ENCODE measurements at regions not wholly inside any gene's neighbourhood (a gene's known extent, or its start where the extent isn't known, plus 50 kb on each side); places are given as distances from the start of the nearest gene placed in this dataset.

DNA sequence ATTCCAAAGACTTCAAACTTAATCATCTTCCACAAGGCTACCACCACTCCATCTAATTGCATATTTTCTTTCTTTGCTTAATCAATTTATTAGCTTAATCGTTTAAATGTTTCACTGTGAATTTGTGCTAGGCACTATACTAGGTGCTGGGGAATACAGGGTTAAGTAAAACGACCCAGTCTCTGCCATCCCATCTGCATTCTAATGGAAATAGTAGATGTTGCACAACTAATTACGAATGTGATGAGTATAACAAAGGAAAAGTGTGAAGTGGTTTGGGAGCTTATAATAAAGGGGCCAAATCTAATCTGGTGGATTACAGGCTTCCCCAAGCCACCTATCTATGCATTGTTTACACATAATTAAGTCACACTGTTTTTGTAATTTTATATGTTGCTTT, 147.1 kb downstream of the FAM181B start:
- no peak overlapping the region for H3K4me3 ChIP-seq
- 53 to 54% methylated on average over 3 of the region's 3 CpGs for WGBS, 2 donors

DNA sequence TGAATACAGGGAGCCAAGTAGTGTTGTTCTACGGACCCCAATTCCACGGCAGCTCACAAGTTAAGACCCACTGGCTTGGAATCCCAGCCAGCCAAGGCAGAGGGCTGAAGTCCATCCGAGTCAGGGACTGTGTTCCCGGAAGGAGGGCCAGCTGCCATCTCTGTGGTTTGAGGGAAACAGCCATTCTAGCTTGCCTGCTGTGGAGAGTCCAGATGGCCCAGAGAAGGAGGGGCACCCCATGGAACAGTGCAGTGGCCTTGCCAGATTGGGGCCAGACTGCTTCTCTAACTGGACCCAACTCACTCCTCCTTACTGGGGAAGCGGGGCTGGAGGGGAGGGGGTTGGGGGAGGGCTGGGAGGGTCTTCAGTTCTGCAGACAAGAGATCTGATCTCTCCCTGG, 156.4 kb downstream of the FAM181B start:
- Histone ChIP-seq H3K27ac (no peak overlapping the region), H3K36me3 (no peaks in the 10 kb centered on the region), H3K9me3 (no peaks in the 10 kb centered on the region), H3K4me1 (no peaks in the 10 kb centered on the region), H3K4me3 (no peak overlapping the region), H3K27me3 (no peaks in the 10 kb centered on the region)
- WGBS, 2 donors: 88 to 100% methylated on average over 1 to 5 of the region's 5 CpGs
- ATAC-seq (ENCODE audit: low FRiP score in 2 of 2) (peak in 1 of 2 donors; percentile 57), DNase-seq (no peak)
- TF ChIP-seq, protein P1, sequence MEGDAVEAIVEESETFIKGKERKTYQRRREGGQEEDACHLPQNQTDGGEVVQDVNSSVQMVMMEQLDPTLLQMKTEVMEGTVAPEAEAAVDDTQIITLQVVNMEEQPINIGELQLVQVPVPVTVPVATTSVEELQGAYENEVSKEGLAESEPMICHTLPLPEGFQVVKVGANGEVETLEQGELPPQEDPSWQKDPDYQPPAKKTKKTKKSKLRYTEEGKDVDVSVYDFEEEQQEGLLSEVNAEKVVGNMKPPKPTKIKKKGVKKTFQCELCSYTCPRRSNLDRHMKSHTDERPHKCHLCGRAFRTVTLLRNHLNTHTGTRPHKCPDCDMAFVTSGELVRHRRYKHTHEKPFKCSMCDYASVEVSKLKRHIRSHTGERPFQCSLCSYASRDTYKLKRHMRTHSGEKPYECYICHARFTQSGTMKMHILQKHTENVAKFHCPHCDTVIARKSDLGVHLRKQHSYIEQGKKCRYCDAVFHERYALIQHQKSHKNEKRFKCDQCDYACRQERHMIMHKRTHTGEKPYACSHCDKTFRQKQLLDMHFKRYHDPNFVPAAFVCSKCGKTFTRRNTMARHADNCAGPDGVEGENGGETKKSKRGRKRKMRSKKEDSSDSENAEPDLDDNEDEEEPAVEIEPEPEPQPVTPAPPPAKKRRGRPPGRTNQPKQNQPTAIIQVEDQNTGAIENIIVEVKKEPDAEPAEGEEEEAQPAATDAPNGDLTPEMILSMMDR (IDR thresholded peaks at IDR 0.05): no peak
- TF ChIP-seq EP300 (IDR thresholded peaks at IDR 0.05) (no peak), POLR2AphosphoS5 (IDR thresholded peaks at IDR 0.05) (no peak), POLR2A (IDR thresholded peaks at IDR 0.05) (no peak)

More for the DNA sequence above, 147.1 kb downstream of the FAM181B start:
- TF ChIP-seq POLR2A (IDR thresholded peaks at IDR 0.05) (no peak), POLR2AphosphoS5 (IDR thresholded peaks at IDR 0.05) (no peak), EP300 (IDR thresholded peaks at IDR 0.05) (no peak)
- TF ChIP-seq, protein P1 (IDR thresholded peaks at IDR 0.05): no peak
- ATAC-seq (ENCODE audit: low FRiP score in 2 of 2): no peak
- H3K36me3 ChIP-seq: no peaks in the 10 kb centered on the region
- H3K4me1 ChIP-seq: no peaks in the 10 kb centered on the region
- no peaks in the 10 kb centered on the region for H3K9me3 ChIP-seq
- no peak overlapping the region for H3K27ac ChIP-seq
- H3K27me3 ChIP-seq: no peaks in the 10 kb centered on the region
- DNase-seq: no peak

DNA sequence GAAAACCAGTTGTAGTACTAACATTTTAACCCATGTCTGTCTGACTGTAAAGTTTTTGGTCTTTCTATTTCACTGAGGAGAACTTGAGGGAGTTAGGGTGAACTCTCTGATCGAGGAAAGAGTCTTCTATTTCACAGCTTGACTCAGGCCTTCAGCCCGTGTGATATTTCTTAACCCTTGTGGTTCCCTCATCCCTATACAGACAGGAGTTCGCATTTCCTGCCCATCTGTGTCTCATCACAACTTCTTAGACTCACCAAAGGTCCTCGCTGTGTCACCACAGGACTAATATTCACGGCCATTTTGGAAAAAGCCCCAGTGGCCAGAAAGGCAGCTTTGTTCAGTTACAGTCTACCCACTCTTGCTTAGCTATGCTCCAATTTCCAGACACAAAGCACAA, 172.8 kb downstream of the FAM181B start:
- DNase-seq: no peak

DNA sequence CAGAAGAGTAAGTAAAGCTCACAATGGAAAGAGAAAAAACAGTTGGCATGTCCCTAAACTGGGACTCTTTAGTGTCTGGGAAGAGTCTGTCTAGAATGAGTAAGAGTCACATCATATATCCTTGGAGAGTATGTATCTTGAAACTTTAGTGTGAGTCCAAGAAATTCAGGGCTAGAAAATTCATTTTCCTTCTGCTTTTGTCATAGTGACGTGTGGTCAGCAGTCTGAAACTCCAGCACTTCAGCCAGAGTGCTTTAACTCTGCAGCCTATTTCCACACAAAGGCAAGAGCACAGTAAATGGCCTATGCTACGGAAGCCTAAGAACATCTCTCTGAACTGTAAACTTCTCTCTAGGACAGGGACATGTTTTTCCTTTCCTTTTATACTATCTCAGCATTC, 174.1 kb downstream of the FAM181B start:
- 77% methylated on average over 2 of the region's 2 CpGs for WGBS, 2 donors
- Histone ChIP-seq H3K9me3 (no peaks in the 10 kb centered on the region), H3K4me1 (no peaks in the 10 kb centered on the region), H3K27me3 (no peaks in the 10 kb centered on the region), H3K36me3 (no peaks in the 10 kb centered on the region), H3K4me3 (no peak overlapping the region), H3K27ac (no peak overlapping the region)
- ATAC-seq (ENCODE audit: low FRiP score in 2 of 2) (no peak), DNase-seq (no peak)
- TF ChIP-seq, protein P1 (IDR thresholded peaks at IDR 0.05): no peak
- no peak for TF ChIP-seq POLR2A (IDR thresholded peaks at IDR 0.05)
- TF ChIP-seq POLR2AphosphoS5 (IDR thresholded peaks at IDR 0.05): no peak
- no peak for TF ChIP-seq EP300 (IDR thresholded peaks at IDR 0.05)

More for the DNA sequence above, 172.8 kb downstream of the FAM181B start:
- no peaks in the 10 kb centered on the region for H3K36me3 ChIP-seq
- WGBS, 2 donors: 49 to 63% methylated on average over 5 of the region's 5 CpGs
- H3K27ac ChIP-seq: no peak overlapping the region
- no peak for ATAC-seq (ENCODE audit: low FRiP score in 2 of 2)
- H3K27me3 ChIP-seq: no peaks in the 10 kb centered on the region
- TF ChIP-seq POLR2A (IDR thresholded peaks at IDR 0.05) (no peak), EP300 (IDR thresholded peaks at IDR 0.05) (no peak), POLR2AphosphoS5 (IDR thresholded peaks at IDR 0.05) (no peak)
- TF ChIP-seq, protein P1 (IDR thresholded peaks at IDR 0.05): no peak
- H3K9me3 ChIP-seq: no peaks in the 10 kb centered on the region
- no peak overlapping the region for H3K4me3 ChIP-seq
- no peaks in the 10 kb centered on the region for H3K4me1 ChIP-seq

DNA sequence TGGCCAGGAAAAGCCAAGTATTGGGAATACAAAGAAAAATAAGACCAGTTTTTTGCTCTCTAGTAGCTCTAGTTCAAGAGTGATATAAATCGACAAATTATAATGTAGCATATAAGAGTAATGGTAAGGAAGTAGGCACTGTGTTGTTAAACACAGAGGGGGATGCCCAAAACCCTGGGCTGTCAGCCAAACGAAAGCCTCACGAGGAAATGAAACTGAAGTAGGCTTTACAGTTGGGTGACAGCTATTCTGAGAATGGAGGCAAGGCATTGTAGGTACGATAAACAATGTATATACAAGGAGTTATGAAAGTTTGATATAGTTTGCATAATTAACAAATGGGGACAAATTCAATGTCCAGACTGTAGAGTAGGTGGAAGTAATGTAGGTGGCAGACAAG, 176.4 kb downstream of the FAM181B start:
- H3K4me1 ChIP-seq: no peaks in the 10 kb centered on the region
- H3K4me3 ChIP-seq: no peak overlapping the region
- TF ChIP-seq POLR2A (IDR thresholded peaks at IDR 0.05) (no peak), EP300 (IDR thresholded peaks at IDR 0.05) (no peak), POLR2AphosphoS5 (IDR thresholded peaks at IDR 0.05) (no peak)
- TF ChIP-seq, protein P1 (IDR thresholded peaks at IDR 0.05): no peak
- no peaks in the 10 kb centered on the region for H3K27me3 ChIP-seq
- ATAC-seq (ENCODE audit: low FRiP score in 2 of 2) (peak; percentile 30 to 73), DNase-seq (peak in 1 of 2 donors; percentile 36)
- H3K36me3 ChIP-seq: no peaks in the 10 kb centered on the region
- 30% methylated on average over 4 of the region's 4 CpGs for WGBS, 2 donors
- H3K9me3 ChIP-seq: no peaks in the 10 kb centered on the region
- H3K27ac ChIP-seq: no peak overlapping the region
